Testis (tissue), 2 donors: ENCODE measurements at regions not wholly inside any gene's neighbourhood (a gene's known extent, or its start where the extent isn't known, plus 50 kb on each side); places are given as distances from the start of the nearest gene placed in this dataset.

Experiments used
- DNase-seq: peaks from one replicate; pipeline ENCODE4 v3.0.0-alpha.2; 2019
- H3K27ac ChIP-seq, 2 donors: fragments of 200-600 bp; sonication (generic); one replicate each; pipeline ENCODE4 v1.5.1; 2019
- H3K27me3 ChIP-seq: fragments of 200-600 bp; sonication (generic); one replicate; pipeline ENCODE4 v1.5.1; 2019
- H3K36me3 ChIP-seq: fragments of 200-600 bp; sonication (generic); one replicate; pipeline ENCODE4 v1.5.1; 2017; ENCODE audit warnings: low read depth; ENCODE audit errors: missing control alignments
- H3K4me1 ChIP-seq: fragments of 200-600 bp; sonication (generic); one replicate; pipeline ENCODE4 v1.5.1; 2019
- H3K4me3 ChIP-seq, 2 donors: fragments of 200-600 bp; sonication (generic); one replicate each; pipeline ENCODE4 v1.5.1; 2017 to 2019
- H3K9me3 ChIP-seq: fragments of 200-600 bp; sonication (generic); one replicate; pipeline ENCODE4 v1.5.1; 2017
- POLR2A ChIP-seq: fragments of 450-650 bp; IDR thresholded peaks from one replicate; pipeline ENCODE4 v1.6.1; 2017; ENCODE audit warnings: antibody characterized with exemption, mild to moderate bottlenecking, moderate library complexity
- WGBS, 2 donors: methylation state at CpG; one replicate each; pipeline ENCODE4 v1.1.5; 2018; 5-methylcytosine and 5-hydroxymethylcytosine counted together
- intact Hi-C: fragments of 100-400 bp; cut with DNase I; formaldehyde crosslinking; loops from one replicate; pipeline ENCODE4 v1.15.1; 2023; ENCODE audit warnings: low total_unique reads
- TF ChIP-seq, protein P1 (sequence below), 3 experiments: fragments of 450-650 bp in 2 of 3; fragments of 200-600 bp in 1 of 3; sonication (generic) in 1 of 3; IDR thresholded peaks; one replicate each; pipeline ENCODE4 v1.5.1; 2016 to 2019; ENCODE audit warnings: antibody characterized with exemption in 3 of 3, mild to moderate bottlenecking in 2 of 3, moderate library complexity in 1 of 3

DNA sequence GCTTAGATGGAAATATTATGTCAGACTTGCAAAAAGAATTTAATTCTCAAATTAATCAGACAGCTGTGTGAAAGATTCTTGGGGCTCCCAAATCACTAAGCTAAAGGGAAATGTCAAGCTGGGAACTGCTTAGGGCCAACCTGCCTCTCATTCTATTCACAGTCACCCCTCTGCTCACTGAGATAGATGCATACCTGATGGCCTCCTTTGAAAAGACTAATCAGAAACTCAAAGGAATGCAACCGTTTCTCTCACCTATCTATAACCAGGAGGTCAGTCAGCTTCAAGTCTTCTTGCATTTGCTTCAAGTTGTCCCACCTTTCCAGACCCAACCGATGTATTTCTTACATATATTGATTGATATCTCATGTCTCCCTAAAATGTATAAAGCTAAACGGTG, 882.7 kb downstream of the CENPC start:
- H3K36me3 ChIP-seq, result no peaks in the 10 kb centered on the region
- 77% methylated on average over 3 of the region's 3 CpGs for WGBS, 2 donors
- H3K4me3 ChIP-seq, result no peak overlapping the region
- no peak for DNase-seq
- H3K27me3 ChIP-seq, result no peaks in the 10 kb centered on the region
- TF ChIP-seq, protein P1, sequence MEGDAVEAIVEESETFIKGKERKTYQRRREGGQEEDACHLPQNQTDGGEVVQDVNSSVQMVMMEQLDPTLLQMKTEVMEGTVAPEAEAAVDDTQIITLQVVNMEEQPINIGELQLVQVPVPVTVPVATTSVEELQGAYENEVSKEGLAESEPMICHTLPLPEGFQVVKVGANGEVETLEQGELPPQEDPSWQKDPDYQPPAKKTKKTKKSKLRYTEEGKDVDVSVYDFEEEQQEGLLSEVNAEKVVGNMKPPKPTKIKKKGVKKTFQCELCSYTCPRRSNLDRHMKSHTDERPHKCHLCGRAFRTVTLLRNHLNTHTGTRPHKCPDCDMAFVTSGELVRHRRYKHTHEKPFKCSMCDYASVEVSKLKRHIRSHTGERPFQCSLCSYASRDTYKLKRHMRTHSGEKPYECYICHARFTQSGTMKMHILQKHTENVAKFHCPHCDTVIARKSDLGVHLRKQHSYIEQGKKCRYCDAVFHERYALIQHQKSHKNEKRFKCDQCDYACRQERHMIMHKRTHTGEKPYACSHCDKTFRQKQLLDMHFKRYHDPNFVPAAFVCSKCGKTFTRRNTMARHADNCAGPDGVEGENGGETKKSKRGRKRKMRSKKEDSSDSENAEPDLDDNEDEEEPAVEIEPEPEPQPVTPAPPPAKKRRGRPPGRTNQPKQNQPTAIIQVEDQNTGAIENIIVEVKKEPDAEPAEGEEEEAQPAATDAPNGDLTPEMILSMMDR (IDR thresholded peaks at IDR 0.05), result no peak
- TF ChIP-seq POLR2A, result no peak
- intact Hi-C loops, result no loop called here
- H3K27ac ChIP-seq, result no peak overlapping the region
- H3K4me1 ChIP-seq, result no peaks in the 10 kb centered on the region
- no peaks in the 10 kb centered on the region for H3K9me3 ChIP-seq

DNA sequence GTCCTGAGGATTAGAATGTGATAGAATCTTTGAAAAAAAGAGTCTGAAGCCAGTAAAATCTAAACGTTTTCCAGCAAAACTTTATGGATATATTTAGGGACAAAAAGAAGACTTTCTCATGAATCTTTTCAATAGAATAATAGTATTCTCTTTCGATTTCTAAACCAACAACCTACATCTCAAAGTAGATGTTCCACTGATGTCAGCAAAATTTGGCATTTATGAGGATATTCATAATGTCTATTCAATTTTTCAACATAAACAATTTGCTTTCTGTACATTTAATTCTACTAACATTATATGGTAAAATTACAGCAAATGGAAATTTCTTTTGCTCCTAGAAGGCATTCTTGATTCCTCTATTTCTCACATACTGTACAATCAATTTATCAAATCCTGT, 886.5 kb downstream of the CENPC start:
- TF ChIP-seq, protein P1 (IDR thresholded peaks at IDR 0.05), result no peak
- TF ChIP-seq POLR2A, result no peak
- H3K4me1 ChIP-seq, result no peaks in the 10 kb centered on the region
- H3K9me3 ChIP-seq, result no peaks in the 10 kb centered on the region
- no peak overlapping the region for H3K27ac ChIP-seq
- no peak overlapping the region for H3K4me3 ChIP-seq
- intact Hi-C loops, result no loop called here
- WGBS, 2 donors, result 41 to 51% methylated on average over 2 of the region's 2 CpGs
- DNase-seq, result no peak
- H3K36me3 ChIP-seq, result no peaks in the 10 kb centered on the region
- H3K27me3 ChIP-seq, result no peaks in the 10 kb centered on the region

DNA sequence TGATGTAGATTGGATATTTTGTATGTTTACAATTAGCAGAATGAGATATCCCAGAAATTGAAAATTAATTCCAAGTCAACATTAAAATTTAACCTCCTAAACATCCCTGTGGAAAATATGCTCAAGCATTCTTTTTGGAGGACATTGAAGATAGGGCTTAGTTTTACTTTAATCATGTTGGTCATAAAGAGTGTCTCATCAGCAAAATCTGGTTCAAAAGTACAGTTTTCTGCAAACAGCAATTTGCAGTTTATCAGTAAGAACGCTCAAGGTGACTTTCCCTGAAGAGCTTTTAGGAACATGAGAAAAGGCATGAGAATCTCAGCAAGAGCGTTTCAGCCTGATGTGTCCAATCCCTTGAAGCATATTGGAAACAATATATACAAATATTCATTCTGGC, 889.8 kb downstream of the CENPC start:
- H3K27me3 ChIP-seq, result no peaks in the 10 kb centered on the region
- no peaks in the 10 kb centered on the region for H3K9me3 ChIP-seq
- TF ChIP-seq POLR2A, result no peak
- TF ChIP-seq, protein P1 (IDR thresholded peaks at IDR 0.05), result no peak
- intact Hi-C loops, result no loop called here
- H3K4me1 ChIP-seq, result no peaks in the 10 kb centered on the region
- 44 to 46% methylated on average over 2 of the region's 2 CpGs for WGBS, 2 donors
- no peak overlapping the region for H3K27ac ChIP-seq
- DNase-seq, result no peak
- H3K4me3 ChIP-seq, result no peak overlapping the region
- H3K36me3 ChIP-seq, result no peaks in the 10 kb centered on the region

DNA sequence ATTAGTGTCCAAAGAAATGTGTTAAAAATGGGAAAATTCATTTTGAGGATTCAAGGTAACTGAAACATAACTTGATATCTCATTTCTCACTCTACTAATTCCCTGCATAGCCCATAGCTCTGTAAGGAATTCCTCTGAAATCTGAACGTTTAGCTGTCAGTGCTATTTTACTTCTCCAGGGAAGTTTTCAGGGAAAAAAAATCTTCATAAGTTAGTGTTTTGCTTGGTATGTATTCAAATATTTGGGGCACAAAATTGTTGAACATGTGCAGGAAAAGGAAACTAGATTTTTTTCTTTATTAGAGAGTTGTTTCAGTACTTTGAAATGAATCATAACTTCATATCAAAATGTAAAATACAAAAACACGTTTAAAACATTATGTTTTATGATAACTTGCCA, 891.4 kb downstream of the CENPC start:
- H3K27me3 ChIP-seq, result no peaks in the 10 kb centered on the region
- no peak for TF ChIP-seq POLR2A
- TF ChIP-seq, protein P1 (IDR thresholded peaks at IDR 0.05), result no peak

DNA sequence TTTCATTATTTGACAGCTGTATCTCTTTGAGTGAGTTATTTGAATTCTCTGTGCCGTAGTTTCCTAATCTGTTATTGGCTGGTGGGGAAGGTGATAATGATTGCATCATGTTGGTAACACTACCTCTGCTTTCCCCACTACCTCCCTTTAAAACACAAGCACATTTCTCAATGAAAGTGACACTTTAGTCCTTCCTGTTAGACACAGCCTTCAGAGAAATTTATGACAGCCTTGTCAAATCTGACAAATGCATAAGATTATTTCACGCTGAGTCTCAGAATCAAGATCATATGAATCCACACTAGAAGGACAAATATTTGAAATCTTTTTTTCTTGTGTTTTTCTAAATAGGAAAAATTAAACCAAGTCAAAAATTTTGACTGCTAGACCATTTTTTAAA, 896.1 kb downstream of the CENPC start:
- H3K9me3 ChIP-seq, result no peaks in the 10 kb centered on the region
- TF ChIP-seq POLR2A, result no peak
- TF ChIP-seq, protein P1 (IDR thresholded peaks at IDR 0.05), result no peak
- H3K27ac ChIP-seq, result no peak overlapping the region
- intact Hi-C loops, result no loop called here
- no peaks in the 10 kb centered on the region for H3K27me3 ChIP-seq
- H3K36me3 ChIP-seq, result no peaks in the 10 kb centered on the region
- DNase-seq, result no peak
- WGBS, 2 donors, result 90 to 94% methylated on average over 2 of the region's 2 CpGs
- no peak overlapping the region for H3K4me3 ChIP-seq
- no peaks in the 10 kb centered on the region for H3K4me1 ChIP-seq

More for the DNA sequence above, 891.4 kb downstream of the CENPC start:
- WGBS, 2 donors, result 45% methylated on average over 2 of the region's 2 CpGs
- H3K36me3 ChIP-seq, result no peaks in the 10 kb centered on the region
- no peaks in the 10 kb centered on the region for H3K9me3 ChIP-seq
- DNase-seq, result no peak
- H3K4me1 ChIP-seq, result no peaks in the 10 kb centered on the region
- intact Hi-C loops, result no loop called here
- H3K4me3 ChIP-seq, result no peak overlapping the region
- H3K27ac ChIP-seq, result no peak overlapping the region
